BE2C (cell line): ENCODE measurements at regions not wholly inside any gene's neighbourhood (a gene's known extent, or its start where the extent isn't known, plus 50 kb on each side); places are given as distances from the start of the nearest gene placed in this dataset.

Source experiments
- DNase-seq: peaks from one replicate; pipeline ENCODE4 v3.0.0-alpha.2; 2020
- H3K27me3 ChIP-seq: fragments of 250-450 bp; sonication (Bioruptor Pico); 2 replicates; pipeline ENCODE4 v1.5.1; 2020; ENCODE audit warnings: mild to moderate bottlenecking
- H3K36me3 ChIP-seq: fragments of 250-450 bp; sonication (Bioruptor Pico); 2 replicates; pipeline ENCODE4 v1.5.1; 2020; ENCODE audit warnings: mild to moderate bottlenecking
- H3K4me1 ChIP-seq: fragments of 250-450 bp; sonication (Bioruptor Pico); 2 replicates; pipeline ENCODE4 v1.5.1; 2020
- H3K4me3 ChIP-seq: 2 replicates; pipeline ENCODE4 v1.5.1; 2011; ENCODE audit warnings: low read depth, low read length
- H3K9me3 ChIP-seq: fragments of 250-450 bp; sonication (Bioruptor Pico); 2 replicates; pipeline ENCODE4 v1.5.1; 2020
- CTCF ChIP-seq: IDR thresholded peaks from 2 replicates; pipeline ENCODE4 v1.5.1; 2012; ENCODE audit warnings: mild to moderate bottlenecking, low read depth, low read length

GRCh38 chr3:31302343-31302742 lies 230.4 kb upstream of the STT3B start:
- Histone ChIP-seq H3K9me3 (no peaks in the 10 kb centered on the region), H3K36me3 (no peaks in the 10 kb centered on the region), H3K4me3 (no peak overlapping the region), H3K27me3 (no peaks in the 10 kb centered on the region), H3K4me1 (no peaks in the 10 kb centered on the region)
- no peak for DNase-seq
- no peak for TF ChIP-seq CTCF

- DNase-seq = no peak
- Histone ChIP-seq H3K4me3 (no peak overlapping the region), H3K9me3 (no peaks in the 10 kb centered on the region), H3K4me1 (no peaks in the 10 kb centered on the region), H3K27me3 (no peaks in the 10 kb centered on the region), H3K36me3 (no peaks in the 10 kb centered on the region)
- TF ChIP-seq CTCF = no peak
These were observed 227.4 kb upstream of the STT3B start for GRCh38 chr3:31305340-31305739.

GRCh38 chr3:31307131-31307785 lies 225.5 kb upstream of the STT3B start:
- Histone ChIP-seq H3K4me3 (no peak overlapping the region), H3K4me1 (no peaks in the 10 kb centered on the region), H3K27me3 (no peaks in the 10 kb centered on the region), H3K36me3 (no peaks in the 10 kb centered on the region), H3K9me3 (no peaks in the 10 kb centered on the region)
- TF ChIP-seq CTCF = no peak
- DNase-seq = no peak

GRCh38 chr3:31311559-31311958 lies 221.2 kb upstream of the STT3B start:
- Histone ChIP-seq H3K4me3 (no peak overlapping the region), H3K9me3 (no peaks in the 10 kb centered on the region), H3K4me1 (no peaks in the 10 kb centered on the region), H3K36me3 (no peaks in the 10 kb centered on the region), H3K27me3 (no peaks in the 10 kb centered on the region)
- DNase-seq = no peak
- TF ChIP-seq CTCF = no peak

- Histone ChIP-seq H3K9me3 (no peaks in the 10 kb centered on the region), H3K4me1 (no peaks in the 10 kb centered on the region), H3K36me3 (no peaks in the 10 kb centered on the region), H3K4me3 (no peak overlapping the region), H3K27me3 (no peaks in the 10 kb centered on the region)
- DNase-seq = no peak
- TF ChIP-seq CTCF = no peak
These were observed 220.3 kb upstream of the STT3B start for GRCh38 chr3:31312400-31312799.

GRCh38 chr3:31314258-31314657 lies 218.5 kb upstream of the STT3B start:
- Histone ChIP-seq H3K36me3 (no peaks in the 10 kb centered on the region), H3K4me1 (no peaks in the 10 kb centered on the region), H3K27me3 (no peaks in the 10 kb centered on the region), H3K4me3 (no peak overlapping the region), H3K9me3 (no peaks in the 10 kb centered on the region)
- no peak for DNase-seq
- TF ChIP-seq CTCF = no peak
